K562 (cell line): ENCODE measurements at regions not wholly inside any gene's neighbourhood (a gene's known extent, or its start where the extent isn't known, plus 50 kb on each side); places are given as distances from the start of the nearest gene placed in this dataset.

Source experiments
- ATAC-seq: fragments of 200-7000 bp; cut with Tn5 transposase; 3 replicates; pipeline ENCODE4 v1.9.1; 2020; ENCODE audit warnings: moderate library complexity
- BruUV-seq: library from RNA; stranded (reverse); fragments of 400-500 nt; replicated peaks from 2 replicates; lab custom pipeline; 2021; lab: Mats Ljungman, UMichigan
- CTCF ChIA-PET: fragments of 300-600 bp; formaldehyde crosslinking; extraction: SDS; loops from one replicate; lab custom pipeline; 2021; ENCODE audit warnings: low intra/inter-chr PET ratio; lab: Yijun Ruan, JAX
- POLR2A ChIA-PET: fragments of 300-600, 350-650 bp; sonication (Branson Sonifier 250); formaldehyde crosslinking; extraction: SDS; loops from one replicate; lab custom pipeline; 2021; ENCODE audit warnings: antibody characterized with exemption, inconsistent platforms; lab: Yijun Ruan, JAX
- DNase-seq, 4 experiments: peaks; one replicate each; pipeline versions ENCODE4 v3.0.0 to v3.0.0-alpha.2; 2011 to 2018; ENCODE audit warnings: low spot score in 3 of 4, mixed read lengths in 3 of 4; ENCODE audit errors: extremely low read depth in 1 of 4
- FAIRE-seq: peaks from 2 replicates; lab custom pipeline; 2011; peaks lifted over from hg19 to GRCh38; lab: Jason Lieb, UNC
- H2AFZ ChIP-seq: 2 replicates; pipeline ENCODE4 v1.6.0; 2011; ENCODE audit warnings: low read depth, low read length, control low read depth, inconsistent platforms
- H3K27ac ChIP-seq: fragments of 200-600 bp; 3 replicates; pipeline ENCODE4 v1.8.0; 2011; ENCODE audit warnings: low read depth, mild to moderate bottlenecking, control low read depth, inconsistent platforms, low read length, moderate library complexity, mixed read lengths; ENCODE audit errors: extremely low read depth
- H3K27me3 ChIP-seq, 2 experiments: fragments of 300-600 bp in 1 of 2; 2 replicates in 1 of 2; 3 replicates in 1 of 2; pipeline versions ENCODE4 v1.6.0 to v1.8.0; 2011; ENCODE audit warnings: inconsistent platforms in 2 of 2, low read length in 2 of 2, mild to moderate bottlenecking in 1 of 2, mixed read lengths in 1 of 2, moderate library complexity in 1 of 2; ENCODE audit not compliant: control insufficient read depth in 2 of 2, insufficient read depth in 2 of 2
- H3K36me3 ChIP-seq: fragments of 300-600 bp; 3 replicates; pipeline ENCODE4 v1.8.0; 2011; ENCODE audit warnings: mild to moderate bottlenecking, low read length, inconsistent platforms; ENCODE audit not compliant: control insufficient read depth, insufficient read depth
- H3K4me1 ChIP-seq, 2 experiments: fragments of 200-600 bp in 1 of 2; replicated peaks in 1 of 2; 2 replicates in 1 of 2; 3 replicates in 1 of 2; pipeline versions ENCODE4 v1.5.1 to v1.8.0; 2011; ENCODE audit warnings: inconsistent platforms in 2 of 2, low read length in 2 of 2, mild to moderate bottlenecking in 1 of 2, mixed read lengths in 1 of 2, moderate library complexity in 1 of 2; ENCODE audit not compliant: control insufficient read depth in 2 of 2, insufficient read depth in 2 of 2
- H3K4me2 ChIP-seq: 2 replicates; pipeline ENCODE4 v1.6.1; 2011; ENCODE audit warnings: low read length, control low read depth, inconsistent platforms, mixed read lengths; ENCODE audit not compliant: insufficient read depth
- H3K4me3 ChIP-seq: fragments of 200-600 bp; sonication (generic), shearing (Covaris generic); 2 replicates; pipeline ENCODE4 v1.5.1; 2016; ENCODE audit warnings: control low read depth, inconsistent platforms
- H3K79me2 ChIP-seq: fragments of 200-600 bp; 3 replicates; pipeline ENCODE4 v1.8.0; 2011; ENCODE audit warnings: low read length, inconsistent platforms; ENCODE audit not compliant: control insufficient read depth, insufficient read depth
- H3K9ac ChIP-seq, 2 experiments: 2 replicates each; pipeline versions ENCODE4 v1.6.0 to v1.6.1; 2011; ENCODE audit warnings: low read depth in 2 of 2, low read length in 2 of 2, control low read depth in 1 of 2, inconsistent platforms in 1 of 2, mild to moderate bottlenecking in 1 of 2, mixed read lengths in 1 of 2; ENCODE audit not compliant: insufficient read depth in 1 of 2
- H3K9me1 ChIP-seq: one replicate; pipeline ENCODE4 v1.6.0; 2011; ENCODE audit warnings: inconsistent platforms, mild to moderate bottlenecking, low read length, moderate library complexity; ENCODE audit not compliant: control insufficient read depth, insufficient read depth
- H3K9me3 ChIP-seq: replicated peaks from 2 replicates; pipeline ENCODE4 v1.5.1; 2011; ENCODE audit warnings: low read depth, low read length, inconsistent platforms; ENCODE audit not compliant: control insufficient read depth, insufficient read depth
- H4K20me1 ChIP-seq: replicated peaks from 2 replicates; pipeline ENCODE4 v1.6.1; 2011; ENCODE audit warnings: low read length, inconsistent platforms, mixed read lengths; ENCODE audit not compliant: control insufficient read depth, insufficient read depth
- CBFA2T2 ChIP-seq: fragments of 450-650 bp; conservative IDR thresholded peaks from 2 replicates; pipeline ENCODE4 v1.6.1; 2017; ENCODE audit warnings: mild to moderate bottlenecking
- CREM ChIP-seq: IDR thresholded peaks from 2 replicates; pipeline ENCODE4 v1.6.1; 2014; ENCODE audit warnings: antibody characterized with exemption, low read depth
- DDX20 ChIP-seq: fragments of 450-650 bp; IDR thresholded peaks from 2 replicates; pipeline ENCODE4 v1.6.1; 2016; ENCODE audit warnings: missing genetic modification characterization, low read depth, mild to moderate bottlenecking, missing compliant biosample characterization, moderate library complexity
- DNMT1 ChIP-seq: fragments of 450-650 bp; IDR thresholded peaks from 2 replicates; pipeline ENCODE4 v1.6.1; 2016; ENCODE audit warnings: antibody characterized with exemption, mild to moderate bottlenecking
- HOXB6 ChIP-seq: fragments of 250-450 bp; sonication (Bioruptor Pico); IDR thresholded peaks from 2 replicates; pipeline ENCODE4 v1.5.1; 2022; ENCODE audit warnings: mild to moderate bottlenecking, borderline replicate concordance
- MAFK ChIP-seq: IDR thresholded peaks from 2 replicates; pipeline ENCODE4 v1.6.1; 2011; ENCODE audit warnings: low read length, improper control_type of control experiment
- MXI1 ChIP-seq: IDR thresholded peaks from 2 replicates; pipeline ENCODE4 v1.6.1; 2011; ENCODE audit warnings: low read depth, mild to moderate bottlenecking, improper control_type of control experiment, low read length
- PHB ChIP-seq: fragments of 250-450 bp; sonication (Bioruptor Pico); IDR thresholded peaks from 2 replicates; pipeline ENCODE4 v1.5.0; 2021
- RCOR1 ChIP-seq, 2 experiments: IDR thresholded peaks; 2 replicates each; pipeline ENCODE4 v1.6.1; 2012; ENCODE audit warnings: low read depth in 2 of 2, low read length in 2 of 2, borderline replicate concordance in 1 of 2, improper control_type of control experiment in 1 of 2
- SOX6 ChIP-seq: fragments of 450-650 bp; IDR thresholded peaks from 2 replicates; pipeline ENCODE4 v1.6.1; 2014; ENCODE audit warnings: mild to moderate bottlenecking
- SRSF1 ChIP-seq: fragments of 200-400 bp; formaldehyde crosslinking; IDR thresholded peaks from 2 replicates; pipeline ENCODE4 v1.6.1; 2017; ENCODE audit warnings: mild to moderate bottlenecking, low read depth, low read length, moderate library complexity
- TEAD1 ChIP-seq, 2 experiments: fragments of 450-650 bp in 1 of 2; sonication (generic) in 1 of 2; formaldehyde crosslinking; IDR thresholded peaks; 2 replicates each; pipeline versions ENCODE4 v1.4.0 to v1.8.0; 2020 to 2022; ENCODE audit warnings: mild to moderate bottlenecking in 2 of 2, missing genetic modification reagents in 1 of 2
- WHSC1 ChIP-seq: IDR thresholded peaks from one replicate; pipeline ENCODE4 v1.6.1; 2012; ENCODE audit warnings: low read length, control low read depth, inconsistent platforms
- ZBTB34 ChIP-seq: fragments of 250-450 bp; sonication (Bioruptor Pico); IDR thresholded peaks from 2 replicates; pipeline ENCODE4 v1.8.0; 2021; ENCODE audit warnings: mild to moderate bottlenecking, moderate library complexity
- ZEB2 ChIP-seq: fragments of 450-650 bp; IDR thresholded peaks from 2 replicates; pipeline ENCODE4 v1.6.1; 2016
- ZNF584 ChIP-seq: fragments of 200-800 bp; sonication (Bioruptor generic); IDR thresholded peaks from 2 replicates; pipeline ENCODE4 v1.6.1; 2016; ENCODE audit warnings: low read depth, mild to moderate bottlenecking, missing genetic modification characterization, missing compliant biosample characterization
- ZNF707 ChIP-seq: fragments of 250-450 bp; sonication (Bioruptor Pico); conservative IDR thresholded peaks from 2 replicates; pipeline ENCODE4 v1.8.0; 2022; ENCODE audit warnings: inconsistent platforms, mild to moderate bottlenecking, moderate library complexity
- ZNF764 ChIP-seq: fragments of 250-450 bp; sonication (Bioruptor Pico); IDR thresholded peaks from 2 replicates; pipeline ENCODE4 v1.4.0; 2020; ENCODE audit warnings: low read depth, mild to moderate bottlenecking, moderate library complexity
- WGBS: fragments of 100-300 bp; shearing (Covaris generic); methylation state at CpG from one replicate; pipeline ENCODE4 v1.1.6; 2016; ENCODE audit warnings: low coverage, mixed read lengths; ENCODE audit not compliant: insufficient coverage; ENCODE audit errors: missing lambda C conversion rate; 5-methylcytosine and 5-hydroxymethylcytosine counted together
- in situ Hi-C: fragments of 300-500 bp; cut with MboI; formaldehyde crosslinking; loops from 4 replicates; pipeline ENCODE4 v1.15.0; 2018; ENCODE audit warnings: inconsistent platforms, mixed read lengths
- intact Hi-C: fragments of 100-400 bp; cut with micrococcal nuclease; formaldehyde crosslinking; loops from 2 replicates; pipeline ENCODE4 v1.14.2; 2022

- intact Hi-C loops, result no loop called here
- H3K4me1 ChIP-seq, result no peaks in the 10 kb centered on the region
- BruUV-seq, result no TSS peak
These were observed 509.8 kb downstream of the DMAC1 start for GRCh38 chr9:7289773-7290172.

More at GRCh38 chr9:7289773-7290172, 509.8 kb downstream of the DMAC1 start:
- H3K9ac ChIP-seq, result no peak overlapping the region
- FAIRE-seq (no peak), ATAC-seq (no peak), DNase-seq (no peak)
- ChIA-PET POLR2A (no interaction called here), CTCF (no interaction called here)
- no peak overlapping the region for H3K4me2 ChIP-seq
- no peak overlapping the region for H3K4me3 ChIP-seq
- in situ Hi-C loops, result no loop called here
- 0% methylated on average over 1 of the region's 1 CpG for WGBS
- no peak overlapping the region for H2AFZ ChIP-seq
- H3K36me3 ChIP-seq, result no peaks in the 10 kb centered on the region
- no peaks in the 10 kb centered on the region for H4K20me1 ChIP-seq
- H3K79me2 ChIP-seq, result no peaks in the 10 kb centered on the region
- no peaks in the 10 kb centered on the region for H3K9me1 ChIP-seq
- H3K27me3 ChIP-seq, result no peaks in the 10 kb centered on the region
- H3K9me3 ChIP-seq, result no peaks in the 10 kb centered on the region
- TF ChIP-seq ZNF764 (no peak), SOX6 (no peak), ZBTB34 (no peak), ZNF584 (CRISPR knock-in tag) (no peak), CREM (no peak), ZNF707 (no peak), SRSF1 (no peak), PHB (CRISPR knock-in tag) (no peak), MAFK (no peak), DDX20 (tag) (no peak), HOXB6 (CRISPR knock-in tag) (no peak), DNMT1 (no peak), MXI1 (no peak), CBFA2T2 (no peak), RCOR1 (IDR thresholded peaks at IDR 0.05; ENCODE audit: borderline replicate concordance in 1 of 2, low read depth in 2 of 2, low read length in 2 of 2) (no peak), WHSC1 (no peak), TEAD1 (CRISPR knock-in tag; IDR thresholded peaks at IDR 0.05) (no peak), ZEB2 (no peak)
- H3K27ac ChIP-seq, result no peak overlapping the region
